ENCODE measurements at regions not wholly inside any gene's neighbourhood (a gene's known extent, or its start where the extent isn't known, plus 50 kb on each side); places are given as distances from the start of the nearest gene placed in this dataset.
A peak's percentile ranks its signal among the peaks of the same experiment; 100 is the strongest.

DNA sequence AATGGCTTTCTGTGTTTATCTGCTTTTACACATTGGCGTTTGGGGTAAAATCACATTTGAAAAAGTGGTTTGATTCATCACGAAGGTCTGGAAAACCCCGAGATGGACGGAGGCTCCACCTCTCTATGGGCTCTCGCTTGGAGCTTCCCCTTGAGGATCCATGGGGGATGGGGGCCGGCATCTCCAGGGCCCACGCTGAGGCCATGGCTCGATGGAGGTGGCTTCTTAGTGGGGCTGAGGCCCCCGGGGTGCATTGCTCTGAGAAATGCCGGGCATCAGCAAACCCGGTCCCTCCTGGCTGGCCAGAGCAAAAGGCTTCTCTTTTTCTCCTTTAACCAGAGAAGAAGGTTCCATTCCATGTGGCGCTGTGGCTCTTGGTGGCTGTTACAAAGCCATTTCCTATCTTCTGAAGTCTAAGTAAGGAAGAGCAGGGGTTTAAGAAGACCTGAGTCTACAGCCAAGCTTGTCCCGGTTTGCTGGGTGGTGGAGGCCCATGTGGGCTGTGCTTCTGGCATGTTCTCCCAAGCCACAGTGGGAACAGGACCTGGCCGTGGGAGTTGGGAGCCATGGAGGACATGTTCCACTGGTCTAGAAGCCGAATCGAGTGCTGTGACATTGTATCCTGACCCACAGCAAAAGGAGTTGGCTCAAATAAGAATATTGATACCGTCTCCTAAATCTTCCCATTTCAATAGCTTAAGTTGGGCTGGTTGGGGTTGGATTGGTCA, 243.5 kb upstream of the PITRM1 start:
- H3K9me3 ChIP-seq: peaks cover 0 to under 1% (median 0%) of the 10 kb centered on the region in 11 donors
- 85 to 92% methylated on average over 17 of the region's 17 CpGs for WGBS, 2 donors

DNA sequence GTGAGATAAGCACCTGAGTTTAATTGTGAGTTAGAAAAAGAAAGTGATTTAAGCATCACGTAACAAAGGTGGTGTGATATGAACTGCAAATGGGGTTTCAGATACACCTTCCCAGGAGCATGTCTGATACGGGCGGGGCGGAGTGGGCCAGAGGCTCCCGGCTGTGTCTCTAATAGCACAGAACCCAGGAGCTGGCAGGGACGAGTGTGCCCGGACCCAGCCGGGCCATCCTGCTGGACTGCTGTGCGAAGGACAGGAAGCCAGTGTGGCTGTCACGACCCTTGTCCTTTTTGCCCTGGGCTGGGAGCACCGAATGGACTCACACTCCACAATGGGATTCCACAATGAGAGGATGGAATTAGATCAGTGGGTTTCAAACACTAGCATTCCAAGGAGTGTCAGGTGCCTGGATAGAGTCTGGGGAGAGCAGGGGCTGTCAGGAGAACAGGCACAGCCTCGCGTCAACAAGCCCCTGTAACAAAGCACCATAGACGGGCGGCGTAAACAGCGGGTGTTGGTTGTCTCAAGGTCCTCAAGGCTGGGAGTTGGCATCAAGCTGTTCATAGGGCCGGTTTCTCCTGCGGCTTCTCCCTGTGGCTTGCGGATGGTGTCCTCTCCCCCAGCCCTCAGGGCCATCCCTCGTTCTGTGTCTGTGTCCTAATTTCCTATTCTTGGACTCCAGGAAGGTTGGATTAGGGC, 242.6 kb upstream of the PITRM1 start:
- no peak overlapping the region for H3K27ac ChIP-seq
- H3K9me3 ChIP-seq: peaks cover 0 to 5% (median 0%) of the 10 kb centered on the region in 11 donors
- intact Hi-C loops (cut with DNase I): no loop called here
- DNase-seq (no peak), ATAC-seq (no peak)
- H3K36me3 ChIP-seq: no peaks in the 10 kb centered on the region
- 80 to 88% methylated on average over 21 of the region's 21 CpGs for WGBS, 2 donors
- H3K27me3 ChIP-seq: no peaks in the 10 kb centered on the region
- H3K4me1 ChIP-seq: peaks cover 0 to 3% (median 0%) of the 10 kb centered on the region in 9 donors
- TF ChIP-seq, protein P1, sequence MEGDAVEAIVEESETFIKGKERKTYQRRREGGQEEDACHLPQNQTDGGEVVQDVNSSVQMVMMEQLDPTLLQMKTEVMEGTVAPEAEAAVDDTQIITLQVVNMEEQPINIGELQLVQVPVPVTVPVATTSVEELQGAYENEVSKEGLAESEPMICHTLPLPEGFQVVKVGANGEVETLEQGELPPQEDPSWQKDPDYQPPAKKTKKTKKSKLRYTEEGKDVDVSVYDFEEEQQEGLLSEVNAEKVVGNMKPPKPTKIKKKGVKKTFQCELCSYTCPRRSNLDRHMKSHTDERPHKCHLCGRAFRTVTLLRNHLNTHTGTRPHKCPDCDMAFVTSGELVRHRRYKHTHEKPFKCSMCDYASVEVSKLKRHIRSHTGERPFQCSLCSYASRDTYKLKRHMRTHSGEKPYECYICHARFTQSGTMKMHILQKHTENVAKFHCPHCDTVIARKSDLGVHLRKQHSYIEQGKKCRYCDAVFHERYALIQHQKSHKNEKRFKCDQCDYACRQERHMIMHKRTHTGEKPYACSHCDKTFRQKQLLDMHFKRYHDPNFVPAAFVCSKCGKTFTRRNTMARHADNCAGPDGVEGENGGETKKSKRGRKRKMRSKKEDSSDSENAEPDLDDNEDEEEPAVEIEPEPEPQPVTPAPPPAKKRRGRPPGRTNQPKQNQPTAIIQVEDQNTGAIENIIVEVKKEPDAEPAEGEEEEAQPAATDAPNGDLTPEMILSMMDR (IDR thresholded peaks at IDR 0.05): no peak
- no peak overlapping the region for H3K4me3 ChIP-seq

More for the DNA sequence above, 243.5 kb upstream of the PITRM1 start:
- Histone ChIP-seq H3K27me3 (no peaks in the 10 kb centered on the region), H3K4me3 (no peak overlapping the region), H3K36me3 (no peaks in the 10 kb centered on the region), H3K27ac (no peak overlapping the region), H3K4me1 (peaks cover 0 to 5% (median 0%) of the 10 kb centered on the region in 9 donors)
- ATAC-seq: no peak
- intact Hi-C loops (cut with DNase I): no loop called here
- DNase-seq: no peak
- TF ChIP-seq, protein P1 (IDR thresholded peaks at IDR 0.05): no peak

DNA sequence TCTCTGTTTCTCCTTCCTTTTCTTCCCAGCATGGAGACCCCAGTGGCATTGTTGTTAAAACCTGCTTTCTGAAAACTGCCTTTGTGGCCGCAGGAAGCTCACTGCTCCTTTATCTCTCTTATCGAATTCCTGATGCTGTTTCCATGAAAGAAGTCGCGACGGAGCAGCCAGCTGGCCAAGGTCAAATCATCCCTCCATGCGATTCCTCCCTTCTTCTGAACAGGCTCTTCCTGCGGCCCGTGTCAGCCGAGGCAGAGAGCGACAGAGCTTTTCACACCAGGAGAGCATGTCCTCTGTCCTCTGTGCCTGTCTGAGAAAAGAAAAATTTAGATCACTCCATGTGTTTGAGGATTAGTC, 242.1 kb upstream of the PITRM1 start:
- Histone ChIP-seq H3K27me3 (no peaks in the 10 kb centered on the region), H3K9me3 (peaks cover 0 to 5% (median 0%) of the 10 kb centered on the region in 11 donors), H3K36me3 (no peaks in the 10 kb centered on the region), H3K4me3 (no peak overlapping the region), H3K27ac (no peak overlapping the region), H3K4me1 (no peaks in the 10 kb centered on the region)
- ATAC-seq (no peak), DNase-seq (no peak)
- intact Hi-C loops (cut with DNase I): no loop called here
- TF ChIP-seq, protein P1 (IDR thresholded peaks at IDR 0.05): no peak
- 52 to 72% methylated on average over 10 of the region's 10 CpGs for WGBS, 2 donors

DNA sequence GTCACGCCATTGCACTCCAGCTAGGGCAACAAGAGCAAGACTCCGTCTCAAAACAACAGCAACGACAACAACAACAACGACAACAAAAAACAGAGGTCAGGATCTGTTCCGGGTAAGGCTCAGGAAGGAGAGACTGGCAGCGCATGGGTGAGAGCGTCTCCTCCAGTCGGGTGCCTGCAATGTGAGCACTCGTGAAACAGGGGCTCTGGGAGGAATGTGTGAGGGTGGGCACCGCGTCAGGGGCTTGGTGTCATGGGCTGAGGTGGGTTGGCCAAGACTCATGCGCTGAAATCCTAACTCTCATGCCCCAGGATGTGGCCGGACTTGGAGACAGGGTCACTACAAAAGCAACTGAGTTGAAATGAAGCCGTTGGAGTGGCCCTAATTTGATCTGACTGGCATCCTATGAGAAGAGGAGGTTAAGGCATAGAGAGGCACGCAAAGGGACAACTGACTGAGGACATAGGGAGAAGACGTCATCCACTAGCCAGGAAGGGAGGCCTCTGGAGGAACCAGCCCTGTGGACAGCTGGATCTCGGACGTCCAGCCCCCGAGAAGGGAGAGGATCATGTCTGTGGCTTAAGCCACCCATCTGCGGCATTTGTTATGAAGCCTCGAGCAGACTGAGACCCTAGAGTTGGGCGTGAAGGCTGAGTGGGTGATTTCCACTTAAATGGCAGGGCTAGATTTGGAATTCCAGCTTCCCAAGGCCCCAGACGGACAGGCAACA, 241.5 kb upstream of the PITRM1 start:
- TF ChIP-seq, protein P1 (IDR thresholded peaks at IDR 0.05): no peak
- no peak overlapping the region for H3K4me3 ChIP-seq
- ATAC-seq (peak in 1 of 8 donors; percentile 34), DNase-seq (no peak)
- 93 to 97% methylated on average over 23 of the region's 23 CpGs for WGBS, 2 donors
- H3K36me3 ChIP-seq: no peaks in the 10 kb centered on the region
- H3K27me3 ChIP-seq: no peaks in the 10 kb centered on the region
- intact Hi-C loops (cut with DNase I): no loop called here
- no peak overlapping the region for H3K27ac ChIP-seq
- no peaks in the 10 kb centered on the region for H3K4me1 ChIP-seq
- peaks cover 0 to 5% (median 0%) of the 10 kb centered on the region in 11 donors for H3K9me3 ChIP-seq
